ENCODE measurements at regions not wholly inside any gene's neighbourhood (a gene's known extent, or its start where the extent isn't known, plus 50 kb on each side); places are given as distances from the start of the nearest gene placed in this dataset.

DNA sequence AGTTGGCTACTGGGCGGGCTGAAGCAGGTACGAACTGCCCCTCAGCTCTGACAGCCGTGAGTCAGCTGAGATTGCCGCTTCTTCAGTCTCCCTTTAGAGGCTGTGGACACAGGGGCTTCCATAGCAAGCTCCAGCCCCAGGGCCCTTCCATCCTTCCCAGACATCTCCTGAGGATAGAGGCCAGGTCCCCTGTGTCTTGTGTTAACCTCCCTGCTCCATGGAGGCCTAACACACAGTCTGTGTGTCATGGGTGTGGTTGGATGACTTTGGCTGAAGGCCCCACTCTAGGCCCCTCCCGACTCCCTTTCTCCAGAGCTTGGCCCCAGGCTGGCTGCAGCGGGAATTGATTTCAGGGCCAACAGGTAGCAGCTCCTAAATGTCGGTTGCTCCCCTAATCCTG lies 116.1 kb upstream of the TLE3 start:
- Histone ChIP-seq H2AFZ (no peak overlapping the region), H3K36me3 (ENCODE audit: control insufficient read depth, insufficient read depth, low read length) (no peaks in the 10 kb centered on the region), H3K4me1 (no peaks in the 10 kb centered on the region), H3K9me3 (ENCODE audit: control insufficient read depth, low read length) (no peaks in the 10 kb centered on the region), H3K27me3 (ENCODE audit: control insufficient read depth, insufficient read depth, low read length) (no peaks in the 10 kb centered on the region), H3K4me2 (ENCODE audit: low read length) (no peak overlapping the region), H3K9ac (no peak overlapping the region), H3K4me3 (ENCODE audit: low read depth, low read length) (no peak overlapping the region), H3K27ac (no peak overlapping the region), H3K79me2 (no peaks in the 10 kb centered on the region)
- TF ChIP-seq, protein P1, sequence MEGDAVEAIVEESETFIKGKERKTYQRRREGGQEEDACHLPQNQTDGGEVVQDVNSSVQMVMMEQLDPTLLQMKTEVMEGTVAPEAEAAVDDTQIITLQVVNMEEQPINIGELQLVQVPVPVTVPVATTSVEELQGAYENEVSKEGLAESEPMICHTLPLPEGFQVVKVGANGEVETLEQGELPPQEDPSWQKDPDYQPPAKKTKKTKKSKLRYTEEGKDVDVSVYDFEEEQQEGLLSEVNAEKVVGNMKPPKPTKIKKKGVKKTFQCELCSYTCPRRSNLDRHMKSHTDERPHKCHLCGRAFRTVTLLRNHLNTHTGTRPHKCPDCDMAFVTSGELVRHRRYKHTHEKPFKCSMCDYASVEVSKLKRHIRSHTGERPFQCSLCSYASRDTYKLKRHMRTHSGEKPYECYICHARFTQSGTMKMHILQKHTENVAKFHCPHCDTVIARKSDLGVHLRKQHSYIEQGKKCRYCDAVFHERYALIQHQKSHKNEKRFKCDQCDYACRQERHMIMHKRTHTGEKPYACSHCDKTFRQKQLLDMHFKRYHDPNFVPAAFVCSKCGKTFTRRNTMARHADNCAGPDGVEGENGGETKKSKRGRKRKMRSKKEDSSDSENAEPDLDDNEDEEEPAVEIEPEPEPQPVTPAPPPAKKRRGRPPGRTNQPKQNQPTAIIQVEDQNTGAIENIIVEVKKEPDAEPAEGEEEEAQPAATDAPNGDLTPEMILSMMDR (IDR thresholded peaks at IDR 0.05), result no peak

DNA sequence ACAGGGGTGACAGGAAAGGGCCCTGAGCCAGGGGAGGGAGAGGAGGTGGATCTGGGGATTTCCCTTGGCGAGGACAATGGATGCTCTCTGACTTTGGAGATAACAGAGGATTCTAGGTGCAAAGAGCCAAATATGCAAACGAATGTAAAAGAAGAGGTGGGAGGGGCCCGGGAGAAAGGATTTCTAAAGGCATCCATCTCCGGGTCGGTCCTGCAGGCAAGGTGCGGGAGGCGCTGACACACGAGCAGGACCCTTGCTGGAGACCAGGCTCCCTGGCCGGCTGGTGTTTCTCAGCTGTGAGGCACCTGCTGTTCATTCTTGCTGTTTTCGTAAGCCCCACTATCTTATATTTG lies 115.2 kb upstream of the TLE3 start:
- TF ChIP-seq, protein P1 (IDR thresholded peaks at IDR 0.05), result no peak
- Histone ChIP-seq H3K27ac (no peak overlapping the region), H2AFZ (no peak overlapping the region), H3K9ac (no peak overlapping the region), H3K4me2 (ENCODE audit: low read length) (no peak overlapping the region), H3K79me2 (no peaks in the 10 kb centered on the region), H3K4me1 (no peaks in the 10 kb centered on the region), H3K9me3 (ENCODE audit: control insufficient read depth, low read length) (no peaks in the 10 kb centered on the region), H3K4me3 (ENCODE audit: low read depth, low read length) (no peak overlapping the region), H3K27me3 (ENCODE audit: control insufficient read depth, insufficient read depth, low read length) (no peaks in the 10 kb centered on the region), H3K36me3 (ENCODE audit: control insufficient read depth, insufficient read depth, low read length) (no peaks in the 10 kb centered on the region)

DNA sequence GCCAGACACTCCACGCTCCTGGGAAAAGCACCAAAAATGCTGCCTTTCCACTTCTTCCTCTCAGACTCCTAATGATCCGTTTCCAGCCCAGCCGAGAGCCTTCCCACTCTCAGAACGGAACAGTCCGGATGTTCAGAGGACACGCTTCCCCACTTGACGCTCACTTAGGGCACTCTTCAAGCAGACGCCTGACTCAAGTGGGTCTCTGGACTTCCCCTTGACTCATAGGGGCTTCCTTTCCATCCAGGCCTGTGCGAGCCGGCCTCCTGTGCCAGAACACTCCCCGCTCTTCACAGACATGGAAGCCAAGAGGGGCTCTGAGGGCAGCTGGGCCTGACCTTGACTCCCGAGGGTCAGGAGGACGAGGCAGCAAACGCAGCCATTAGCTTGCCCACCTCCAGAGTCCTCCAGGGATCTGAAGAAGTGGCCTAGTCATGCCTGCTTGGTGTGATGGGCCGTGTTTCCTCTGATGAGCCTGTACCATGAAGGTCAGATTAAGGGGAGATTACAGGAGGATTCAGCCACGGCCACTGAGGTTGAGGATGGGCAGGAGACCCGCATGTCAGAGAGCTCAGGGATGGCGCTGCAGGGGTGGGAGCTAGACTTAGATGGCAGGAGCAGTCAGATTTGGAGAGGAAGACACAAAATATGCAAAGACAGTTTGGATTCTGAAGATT lies 114.7 kb upstream of the TLE3 start:
- no peak overlapping the region for H3K4me3 ChIP-seq (ENCODE audit: low read depth, low read length)
- no peak overlapping the region for H3K27ac ChIP-seq
- no peaks in the 10 kb centered on the region for H3K36me3 ChIP-seq (ENCODE audit: control insufficient read depth, insufficient read depth, low read length)
- H3K4me2 ChIP-seq (ENCODE audit: low read length), result no peak overlapping the region
- H3K9ac ChIP-seq, result no peak overlapping the region
- H3K27me3 ChIP-seq (ENCODE audit: control insufficient read depth, insufficient read depth, low read length), result no peaks in the 10 kb centered on the region
- TF ChIP-seq, protein P1 (IDR thresholded peaks at IDR 0.05), result no peak
- H3K4me1 ChIP-seq, result no peaks in the 10 kb centered on the region
- H3K9me3 ChIP-seq (ENCODE audit: control insufficient read depth, low read length), result no peaks in the 10 kb centered on the region
- H2AFZ ChIP-seq, result no peak overlapping the region
- H3K79me2 ChIP-seq, result no peaks in the 10 kb centered on the region

DNA sequence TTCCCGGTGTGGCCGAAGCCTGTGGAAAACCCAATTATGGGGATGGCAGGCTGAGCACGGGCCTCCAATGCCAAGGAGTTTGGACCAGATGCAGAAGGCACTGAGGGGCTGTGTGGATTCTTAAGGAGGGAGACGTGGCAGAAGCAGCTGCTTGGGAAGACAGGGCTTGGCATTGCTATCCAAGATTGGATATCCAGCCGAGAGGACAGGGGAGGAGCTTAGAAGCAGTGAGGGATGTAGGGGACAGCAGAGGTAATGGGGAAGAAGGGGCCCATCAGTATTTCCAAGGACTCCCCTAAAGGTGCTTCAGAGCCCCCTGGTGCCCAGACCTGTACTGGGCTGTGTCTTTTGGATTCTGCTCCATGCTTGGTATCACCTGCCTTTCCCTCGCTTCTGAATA lies 112.8 kb upstream of the TLE3 start:
- Histone ChIP-seq H3K27ac (no peak overlapping the region), H3K4me1 (no peaks in the 10 kb centered on the region), H3K4me2 (ENCODE audit: low read length) (no peak overlapping the region), H3K4me3 (ENCODE audit: low read depth, low read length) (no peak overlapping the region), H3K79me2 (no peaks in the 10 kb centered on the region), H3K9me3 (ENCODE audit: control insufficient read depth, low read length) (no peaks in the 10 kb centered on the region), H3K9ac (no peak overlapping the region), H2AFZ (no peak overlapping the region), H3K27me3 (ENCODE audit: control insufficient read depth, insufficient read depth, low read length) (no peaks in the 10 kb centered on the region), H3K36me3 (ENCODE audit: control insufficient read depth, insufficient read depth, low read length) (no peaks in the 10 kb centered on the region)
- TF ChIP-seq, protein P1 (IDR thresholded peaks at IDR 0.05), result peak; percentile 11

DNA sequence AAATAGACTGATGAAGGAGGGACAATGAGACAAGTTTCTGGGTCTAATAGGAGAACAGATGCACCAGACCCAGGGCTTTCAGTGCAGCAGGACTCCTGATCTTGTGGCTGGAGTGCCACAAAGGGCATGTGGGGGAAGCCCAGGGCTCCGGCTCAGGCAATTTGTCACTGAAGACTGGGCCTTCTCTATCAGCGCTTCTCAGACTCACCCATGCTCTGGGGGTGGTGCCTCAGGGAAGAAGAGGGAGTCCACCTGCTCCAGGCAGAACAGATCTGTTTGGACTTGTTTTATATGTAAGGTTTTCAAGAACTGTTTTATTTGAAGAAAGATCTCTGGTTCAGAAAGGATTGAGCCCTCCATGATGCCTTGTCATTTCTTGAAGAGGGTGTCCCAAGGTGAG lies 112.4 kb upstream of the TLE3 start:
- H3K27ac ChIP-seq, result no peak overlapping the region
- no peaks in the 10 kb centered on the region for H3K36me3 ChIP-seq (ENCODE audit: control insufficient read depth, insufficient read depth, low read length)
- H3K9me3 ChIP-seq (ENCODE audit: control insufficient read depth, low read length), result no peaks in the 10 kb centered on the region
- H2AFZ ChIP-seq, result no peak overlapping the region
- no peak overlapping the region for H3K4me2 ChIP-seq (ENCODE audit: low read length)
- TF ChIP-seq, protein P1 (IDR thresholded peaks at IDR 0.05), result no peak
- H3K27me3 ChIP-seq (ENCODE audit: control insufficient read depth, insufficient read depth, low read length), result no peaks in the 10 kb centered on the region
- H3K9ac ChIP-seq, result no peak overlapping the region
- H3K79me2 ChIP-seq, result no peaks in the 10 kb centered on the region
- H3K4me3 ChIP-seq (ENCODE audit: low read depth, low read length), result no peak overlapping the region
- H3K4me1 ChIP-seq, result no peaks in the 10 kb centered on the region

Measured in parathyroid adenoma (tissue), 2 donors.